ENCODE measurements at regions not wholly inside any gene's neighbourhood (a gene's known extent, or its start where the extent isn't known, plus 50 kb on each side); places are given as distances from the start of the nearest gene placed in this dataset.

GRCh38 chr2:7703543-7704144, 786.4 kb downstream of the RNF144A start:
- CTCF ChIA-PET, result interaction anchor here (0.8 kb wide), 1 partner anchor 32 kb away, joined by 3 read pairs; no protein-coding TSS in a partner anchor
- POLR2A ChIA-PET, result no interaction called here
- TF ChIP-seq, protein P1, sequence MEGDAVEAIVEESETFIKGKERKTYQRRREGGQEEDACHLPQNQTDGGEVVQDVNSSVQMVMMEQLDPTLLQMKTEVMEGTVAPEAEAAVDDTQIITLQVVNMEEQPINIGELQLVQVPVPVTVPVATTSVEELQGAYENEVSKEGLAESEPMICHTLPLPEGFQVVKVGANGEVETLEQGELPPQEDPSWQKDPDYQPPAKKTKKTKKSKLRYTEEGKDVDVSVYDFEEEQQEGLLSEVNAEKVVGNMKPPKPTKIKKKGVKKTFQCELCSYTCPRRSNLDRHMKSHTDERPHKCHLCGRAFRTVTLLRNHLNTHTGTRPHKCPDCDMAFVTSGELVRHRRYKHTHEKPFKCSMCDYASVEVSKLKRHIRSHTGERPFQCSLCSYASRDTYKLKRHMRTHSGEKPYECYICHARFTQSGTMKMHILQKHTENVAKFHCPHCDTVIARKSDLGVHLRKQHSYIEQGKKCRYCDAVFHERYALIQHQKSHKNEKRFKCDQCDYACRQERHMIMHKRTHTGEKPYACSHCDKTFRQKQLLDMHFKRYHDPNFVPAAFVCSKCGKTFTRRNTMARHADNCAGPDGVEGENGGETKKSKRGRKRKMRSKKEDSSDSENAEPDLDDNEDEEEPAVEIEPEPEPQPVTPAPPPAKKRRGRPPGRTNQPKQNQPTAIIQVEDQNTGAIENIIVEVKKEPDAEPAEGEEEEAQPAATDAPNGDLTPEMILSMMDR (IDR thresholded peaks at IDR 0.05; ENCODE audit: control extremely low read depth, extremely low read depth, low read depth, missing control alignments), result no peak
- DNase-seq (ENCODE audit: extremely low spot score), result no peak

DNA sequence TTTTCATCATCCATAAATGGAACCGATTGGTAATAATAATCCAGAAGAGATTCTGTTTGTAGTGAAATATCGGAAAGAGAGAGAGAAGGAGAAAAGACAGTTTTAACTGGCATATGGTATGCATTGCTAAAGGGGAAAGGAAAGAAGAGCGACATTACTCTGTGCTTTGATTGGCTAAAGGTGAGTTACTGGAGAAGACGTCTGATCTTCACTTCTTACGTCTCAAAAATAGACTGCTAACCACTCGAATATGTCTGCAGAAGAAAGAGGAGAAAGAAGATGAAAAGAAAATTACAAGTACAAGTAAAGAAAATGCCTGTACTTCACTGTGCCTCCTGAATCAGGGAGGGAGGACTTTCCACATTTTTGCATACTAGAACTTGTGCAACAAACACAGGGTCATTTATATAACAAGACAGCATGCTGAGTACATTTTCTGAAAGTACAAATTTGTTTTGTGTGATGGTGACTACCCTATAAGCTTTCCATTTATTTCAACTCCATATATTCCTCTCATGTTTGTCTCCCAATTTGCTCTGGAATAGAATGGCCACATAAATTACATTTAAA, 787.2 kb downstream of the RNF144A start:
- TF ChIP-seq, protein P1 (IDR thresholded peaks at IDR 0.05; ENCODE audit: control extremely low read depth, extremely low read depth, low read depth, missing control alignments), result no peak
- ChIA-PET POLR2A (no interaction called here), CTCF (no interaction called here)
- no peak for DNase-seq (ENCODE audit: extremely low spot score)

- POLR2A ChIA-PET, result no interaction called here
- TF ChIP-seq, protein P1 (IDR thresholded peaks at IDR 0.05; ENCODE audit: control extremely low read depth, extremely low read depth, low read depth, missing control alignments), result no peak
- no peak for DNase-seq (ENCODE audit: extremely low spot score)
- CTCF ChIA-PET, result no interaction called here
Observed at GRCh38 chr2:7706791-7707190, 789.6 kb downstream of the RNF144A start.

GRCh38 chr2:7707723-7708122, 790.5 kb downstream of the RNF144A start:
- POLR2A ChIA-PET, result no interaction called here
- no peak for DNase-seq (ENCODE audit: extremely low spot score)
- CTCF ChIA-PET, result no interaction called here
- TF ChIP-seq, protein P1 (IDR thresholded peaks at IDR 0.05; ENCODE audit: control extremely low read depth, extremely low read depth, low read depth, missing control alignments), result no peak

- TF ChIP-seq, protein P1 (IDR thresholded peaks at IDR 0.05; ENCODE audit: control extremely low read depth, extremely low read depth, low read depth, missing control alignments), result no peak
- DNase-seq (ENCODE audit: extremely low spot score), result no peak
- ChIA-PET CTCF (no interaction called here), POLR2A (no interaction called here)
Observed at GRCh38 chr2:7709907-7710306, 792.7 kb downstream of the RNF144A start.

DNA sequence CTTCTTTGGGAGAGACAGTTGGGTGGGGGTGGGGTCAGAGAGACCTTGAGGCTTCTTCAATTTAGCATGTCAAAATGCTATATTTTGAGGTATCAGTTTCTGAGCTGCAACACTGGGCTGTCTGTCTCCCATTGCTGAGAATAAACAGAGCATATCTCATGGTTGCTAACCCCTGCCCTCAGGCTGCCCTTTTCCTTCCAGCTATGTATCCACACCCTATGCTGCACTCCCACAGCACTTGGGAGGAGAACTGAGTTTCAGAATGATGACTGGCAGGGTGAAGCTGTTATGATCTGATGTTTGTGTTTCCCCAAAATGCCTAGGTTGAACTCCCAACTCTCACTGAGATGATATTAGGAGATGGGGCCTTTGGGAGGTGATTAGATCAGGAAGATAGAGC, 794.0 kb downstream of the RNF144A start:
- TF ChIP-seq, protein P1 (IDR thresholded peaks at IDR 0.05; ENCODE audit: control extremely low read depth, extremely low read depth, low read depth, missing control alignments), result no peak
- CTCF ChIA-PET, result no interaction called here
- POLR2A ChIA-PET, result no interaction called here
- DNase-seq (ENCODE audit: extremely low spot score), result no peak
